Naive thymus-derived CD4-positive, alpha-beta T cell (primary cell): ENCODE measurements at regions not wholly inside any gene's neighbourhood (a gene's known extent, or its start where the extent isn't known, plus 50 kb on each side); places are given as distances from the start of the nearest gene placed in this dataset.

Source experiments
- ATAC-seq: fragments of 150-1000 bp; cut with Tn5 transposase; 2 replicates; pipeline ENCODE4 v1.10.0; 2021; ENCODE audit warnings: mild to moderate bottlenecking, moderate library complexity
- CTCF ChIA-PET: fragments of 350-600 bp; sonication (Branson Sonifier 250); formaldehyde crosslinking; loops from one replicate; lab custom pipeline; 2021; ENCODE audit warnings: antibody characterized with exemption; lab: Charles Lee
- POLR2A ChIA-PET: fragments of 350-600 bp; sonication (Branson Sonifier 250); formaldehyde crosslinking; loops from one replicate; lab custom pipeline; 2021; ENCODE audit warnings: antibody characterized with exemption, inconsistent platforms; lab: Charles Lee
- DNase-seq, 9 donors: peaks; one replicate each; pipeline versions ENCODE4 v3.0.0 to v3.0.0-alpha.2; 2020 to 2022; ENCODE audit warnings: mixed read lengths in 1 of 9
- H3K27ac ChIP-seq: one replicate; pipeline ENCODE4 v1.7.0; 2013; ENCODE audit warnings: mild to moderate bottlenecking, low read depth, low read length, moderate library complexity
- H3K27me3 ChIP-seq, 2 donors: one replicate each; pipeline ENCODE4 v1.7.0; 2013; ENCODE audit warnings: low read length in 2 of 2, mild to moderate bottlenecking in 2 of 2, moderate library complexity in 2 of 2; ENCODE audit not compliant: control insufficient read depth in 2 of 2, insufficient read depth in 2 of 2
- H3K36me3 ChIP-seq, 3 experiments: 1 replicate in 2 of 3; 2 replicates in 1 of 3; pipeline ENCODE4 v1.7.0; 2013; ENCODE audit warnings: low read length in 3 of 3, mild to moderate bottlenecking in 3 of 3, moderate library complexity in 1 of 3; ENCODE audit not compliant: insufficient read depth in 3 of 3, control insufficient read depth in 2 of 3
- H3K4me1 ChIP-seq, 2 donors: one replicate each; pipeline ENCODE4 v1.7.0; 2013; ENCODE audit warnings: low read length in 2 of 2, mild to moderate bottlenecking in 2 of 2, moderate library complexity in 1 of 2; ENCODE audit not compliant: control insufficient read depth in 2 of 2, insufficient read depth in 2 of 2
- H3K4me3 ChIP-seq: 2 replicates; pipeline ENCODE4 v1.7.0; 2013; ENCODE audit warnings: mild to moderate bottlenecking, low read length
- H3K9me3 ChIP-seq, 3 experiments: 1 replicate in 2 of 3; 2 replicates in 1 of 3; pipeline ENCODE4 v1.7.0; 2013; ENCODE audit warnings: low read length in 3 of 3; ENCODE audit not compliant: control insufficient read depth in 2 of 3
- H3K27ac Mint-ChIP-seq, 9 donors: one replicate each; pipeline ENCODE4 v1.8.0; 2020 to 2022; ENCODE audit warnings: mixed read lengths in 9 of 9, mild to moderate bottlenecking in 8 of 9, moderate library complexity in 5 of 9, inconsistent platforms in 2 of 9
- H3K27me3 Mint-ChIP-seq, 5 donors: one replicate each; pipeline ENCODE4 v1.8.0; 2021 to 2022; ENCODE audit warnings: mixed read lengths in 5 of 5, mild to moderate bottlenecking in 1 of 5
- H3K36me3 Mint-ChIP-seq, 5 donors: one replicate each; pipeline ENCODE4 v1.8.0; 2020 to 2022; ENCODE audit warnings: mixed read lengths in 5 of 5, mild to moderate bottlenecking in 3 of 5, inconsistent platforms in 1 of 5
- H3K4me1 Mint-ChIP-seq, 7 donors: one replicate each; pipeline ENCODE4 v1.8.0; 2020 to 2022; ENCODE audit warnings: mixed read lengths in 7 of 7, mild to moderate bottlenecking in 3 of 7, inconsistent platforms in 1 of 7
- H3K4me3 Mint-ChIP-seq, 10 donors: one replicate each; pipeline ENCODE4 v1.8.0; 2020 to 2022; ENCODE audit warnings: mild to moderate bottlenecking in 10 of 10, mixed read lengths in 10 of 10, moderate library complexity in 6 of 10, inconsistent platforms in 2 of 10
- H3K9me3 Mint-ChIP-seq, 11 donors: one replicate each; pipeline ENCODE4 v1.8.0; 2020 to 2022; ENCODE audit warnings: mixed read lengths in 11 of 11, mild to moderate bottlenecking in 4 of 11, inconsistent platforms in 1 of 11, moderate library complexity in 1 of 11
- intact Hi-C, 2 donors: fragments of 100-400 bp; cut with micrococcal nuclease; formaldehyde crosslinking; loops; one replicate each; pipeline ENCODE4 v1.15.1; 2023

DNA sequence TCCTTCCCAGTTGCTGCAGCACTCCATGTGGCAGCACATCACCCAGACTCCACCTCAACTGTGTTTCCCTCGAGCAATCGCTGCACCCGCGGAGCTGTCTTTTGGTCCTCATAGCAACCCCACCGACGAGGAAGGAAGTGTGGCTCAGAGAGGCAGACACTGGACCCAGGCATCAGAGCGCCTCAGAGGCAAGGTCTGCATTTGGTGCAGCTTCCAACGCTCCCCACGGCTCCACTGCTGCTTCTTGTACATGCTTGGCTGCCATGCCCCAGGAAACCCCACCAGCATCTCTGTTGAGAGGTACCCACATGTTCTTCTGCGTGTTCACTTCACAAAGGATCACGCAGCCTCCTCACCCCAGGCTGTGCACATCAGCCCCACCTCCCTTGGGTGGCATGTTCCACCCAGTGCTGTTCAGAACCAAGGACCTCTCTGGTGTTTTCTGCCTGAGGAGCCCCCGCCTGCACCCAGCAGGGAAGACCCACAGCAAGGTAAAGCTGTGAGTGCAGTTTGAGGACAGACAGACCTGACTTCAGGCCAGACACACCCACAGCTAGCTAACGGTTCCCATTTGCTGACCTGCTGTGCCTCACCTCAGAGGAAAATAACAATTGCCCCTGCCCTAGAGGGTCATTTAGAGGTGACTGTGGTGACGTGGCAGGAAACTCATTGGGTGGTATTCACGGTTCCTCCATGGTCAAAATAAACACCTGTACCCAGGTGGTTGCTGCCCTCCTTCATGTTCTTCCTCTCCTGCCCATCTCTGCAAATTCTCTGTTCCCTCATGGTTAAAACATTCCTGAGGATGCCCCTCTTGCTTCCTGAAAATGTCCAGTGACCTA is 326.3 kb upstream of the MYT1L start:
- Mint-ChIP-seq H3K9me3 (peaks cover 0 to 28% (median 6%) of the 10 kb centered on the region in 11 donors), H3K27ac (peak overlapping the region in 6 of 9 donors; percentile 59 to 90 (median 72)), H3K27me3 (peaks cover 0 to 10% (median 0%) of the 10 kb centered on the region in 5 donors), H3K4me3 (peak overlapping the region in 4 of 10 donors; percentile 12 to 53 (median 32)), H3K36me3 (peaks cover 0 to 13% (median 8%) of the 10 kb centered on the region in 5 donors), H3K4me1 (peaks cover 0 to 19% (median 14%) of the 10 kb centered on the region in 7 donors)
- Histone ChIP-seq H3K4me1 (peaks cover 0 to 7% of the 10 kb centered on the region in 2 donors), H3K9me3 (peaks cover 0 to 6% (median 0%) of the 10 kb centered on the region in 3 experiments), H3K27me3 (no peaks in the 10 kb centered on the region), H3K4me3 (no peak overlapping the region), H3K36me3 (no peaks in the 10 kb centered on the region), H3K27ac (no peak overlapping the region)
- ChIA-PET CTCF (interaction anchor here (0.7 kb wide), 2 partner anchors 458 to 595 kb away, joined by 3 to 4 read pairs; no protein-coding TSS in a partner anchor), POLR2A (interaction anchor here (0.6 to 1.3 kb wide), 2 partner anchors 19 to 43 kb away, joined by 3 to 4 read pairs; no protein-coding TSS in a partner anchor)
- intact Hi-C loops: no loop called here
- DNase-seq (peak in 4 of 9 donors; percentile 4 to 13 (median 10)), ATAC-seq (no peak)

DNA sequence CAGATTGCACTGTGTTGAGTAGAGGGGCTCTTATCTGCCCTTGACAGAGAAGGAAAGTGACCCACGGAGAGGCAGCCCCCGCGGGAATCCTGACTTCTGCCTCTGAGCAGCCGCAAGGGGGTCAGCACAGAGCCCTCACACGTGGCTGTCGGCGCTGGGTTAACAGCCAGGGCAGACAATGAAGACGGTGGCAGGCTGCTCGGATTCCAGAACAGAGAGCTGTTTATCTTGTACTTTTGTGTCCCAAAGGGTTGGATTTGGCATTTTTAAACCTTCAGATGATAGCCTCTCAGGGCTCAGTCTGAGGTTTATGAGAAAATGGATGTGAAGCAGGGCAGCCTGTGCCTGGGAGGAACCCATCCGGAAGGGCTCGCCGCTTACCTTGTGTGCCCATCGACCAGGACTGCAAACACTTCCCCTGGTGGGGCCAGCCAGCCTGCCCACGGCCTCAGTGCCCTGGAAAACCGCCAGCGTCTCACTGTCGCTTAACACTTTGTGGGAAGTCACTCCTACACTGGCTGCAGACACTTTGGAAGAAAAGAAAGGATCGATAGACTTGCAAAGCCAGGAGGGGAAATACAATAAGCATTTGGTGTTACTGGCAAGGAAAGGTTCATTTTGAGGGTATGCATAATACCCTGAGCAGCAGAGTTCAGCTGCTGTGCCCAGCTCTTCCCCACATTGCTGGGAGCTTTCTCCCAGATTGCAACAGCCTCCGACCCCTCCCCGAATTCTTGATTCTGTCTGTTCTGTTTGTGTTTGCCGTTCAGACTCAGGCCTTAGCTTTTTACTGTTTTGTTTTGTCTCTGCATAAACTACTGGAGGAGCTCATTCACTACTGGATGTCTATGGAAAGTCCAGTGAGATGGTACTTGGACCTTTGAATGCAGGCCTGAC is 325.3 kb upstream of the MYT1L start:
- peaks cover 0 to 13% (median 8%) of the 10 kb centered on the region in 5 donors for H3K36me3 Mint-ChIP-seq
- Histone ChIP-seq H3K4me3 (no peak overlapping the region), H3K4me1 (peaks cover 0 to 7% of the 10 kb centered on the region in 2 donors), H3K27ac (no peak overlapping the region), H3K9me3 (peaks cover 0 to 6% (median 0%) of the 10 kb centered on the region in 3 experiments), H3K36me3 (no peaks in the 10 kb centered on the region), H3K27me3 (no peaks in the 10 kb centered on the region)
- intact Hi-C loops: no loop called here
- H3K27me3 Mint-ChIP-seq: peaks cover 0 to 10% (median 0%) of the 10 kb centered on the region in 5 donors
- peaks cover 0 to 28% (median 6%) of the 10 kb centered on the region in 11 donors for H3K9me3 Mint-ChIP-seq
- peak overlapping the region in 2 of 10 donors; percentile 19 to 33 for H3K4me3 Mint-ChIP-seq
- peak overlapping the region in 3 of 9 donors; percentile 71 to 90 (median 73) for H3K27ac Mint-ChIP-seq
- ChIA-PET POLR2A (interaction anchor here (0.6 to 2.0 kb wide), 3 partner anchors 10 to 42 kb away, joined by 3 to 6 read pairs (median 4); no protein-coding TSS in a partner anchor), CTCF (interaction anchor here (0.7 kb wide), 1 partner anchor 594 kb away, joined by 3 read pairs; no protein-coding TSS in a partner anchor)
- ATAC-seq (no peak), DNase-seq (no peak)
- H3K4me1 Mint-ChIP-seq: peaks cover 0 to 20% (median 16%) of the 10 kb centered on the region in 7 donors

DNA sequence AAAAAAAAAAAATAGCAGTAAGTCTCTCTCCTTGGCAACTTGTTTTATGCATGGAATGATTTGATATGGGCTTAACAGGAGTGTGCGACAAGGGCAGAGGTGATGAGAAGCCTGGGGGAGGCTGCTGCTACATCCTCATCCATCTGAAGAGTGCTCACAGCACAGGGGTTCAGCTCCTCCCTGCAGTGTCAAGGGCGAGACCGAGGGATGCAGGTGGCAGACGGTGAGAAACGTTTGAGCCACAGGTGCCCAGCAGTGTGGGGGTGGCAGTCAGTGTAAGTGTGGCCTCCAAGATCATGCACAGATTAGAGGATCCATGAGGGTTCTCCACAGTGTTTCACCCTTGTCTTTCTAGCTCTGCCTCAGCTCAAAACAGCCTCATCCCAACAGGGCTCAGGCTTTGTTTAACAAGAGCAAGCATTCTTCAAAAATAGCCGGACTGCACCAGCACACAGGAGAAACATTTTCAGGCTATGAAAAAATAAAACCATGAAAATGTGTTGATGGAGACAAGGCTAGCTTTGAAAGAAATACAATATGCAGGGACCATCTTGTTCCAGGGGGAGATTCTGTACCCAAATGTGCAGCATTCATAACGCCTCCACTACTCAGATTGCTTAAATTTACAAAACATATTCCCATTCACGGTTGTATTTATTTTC is 324.5 kb upstream of the MYT1L start:
- Histone ChIP-seq H3K36me3 (no peaks in the 10 kb centered on the region), H3K27me3 (no peaks in the 10 kb centered on the region), H3K27ac (no peak overlapping the region), H3K4me3 (no peak overlapping the region), H3K4me1 (peaks cover 0 to 7% of the 10 kb centered on the region in 2 donors), H3K9me3 (peaks cover 0 to 6% (median 0%) of the 10 kb centered on the region in 3 experiments)
- Mint-ChIP-seq H3K9me3 (peaks cover 0 to 26% (median 6%) of the 10 kb centered on the region in 11 donors), H3K27me3 (peaks cover 0 to 10% (median 0%) of the 10 kb centered on the region in 5 donors), H3K4me1 (peaks cover 0 to 23% (median 19%) of the 10 kb centered on the region in 7 donors), H3K27ac (peak overlapping the region in 1 of 9 donors; percentile 57), H3K36me3 (peaks cover 0 to 13% (median 8%) of the 10 kb centered on the region in 5 donors), H3K4me3 (no peak overlapping the region)
- ChIA-PET POLR2A (interaction anchor here (2.0 kb wide), 1 partner anchor 9 kb away, joined by 6 read pairs; no protein-coding TSS in a partner anchor), CTCF (no interaction called here)
- no peak for DNase-seq
- intact Hi-C loops: no loop called here
- ATAC-seq: no peak

- intact Hi-C loops: no loop called here
- Mint-ChIP-seq H3K4me1 (peaks cover 0 to 32% (median 19%) of the 10 kb centered on the region in 7 donors), H3K4me3 (no peak overlapping the region), H3K27ac (no peak overlapping the region), H3K9me3 (peaks cover 0 to 5% (median 2%) of the 10 kb centered on the region in 11 donors), H3K36me3 (peaks cover 0 to 3% (median under 1%) of the 10 kb centered on the region in 5 donors), H3K27me3 (peaks cover 0 to 10% (median 0%) of the 10 kb centered on the region in 5 donors)
- ATAC-seq (no peak), DNase-seq (no peak)
- H3K27me3 ChIP-seq: no peaks in the 10 kb centered on the region
- H3K27ac ChIP-seq: no peak overlapping the region
- peaks cover 0 to 7% of the 10 kb centered on the region in 2 donors for H3K4me1 ChIP-seq
- H3K4me3 ChIP-seq: no peak overlapping the region
- ChIA-PET POLR2A (interaction anchor here (0.7 kb wide), 1 partner anchor 14 kb away, joined by 3 read pairs; no protein-coding TSS in a partner anchor), CTCF (no interaction called here)
- H3K9me3 ChIP-seq: no peaks in the 10 kb centered on the region
- no peaks in the 10 kb centered on the region for H3K36me3 ChIP-seq
Measured at GRCh38 chr2:2653231-2653630, 322.2 kb upstream of the MYT1L start.

- no peak for DNase-seq
- Histone ChIP-seq H3K9me3 (no peaks in the 10 kb centered on the region), H3K36me3 (no peaks in the 10 kb centered on the region), H3K4me1 (peaks cover 0 to 8% of the 10 kb centered on the region in 2 donors), H3K27me3 (no peaks in the 10 kb centered on the region), H3K27ac (no peak overlapping the region), H3K4me3 (no peak overlapping the region)
- H3K27ac Mint-ChIP-seq: peak overlapping the region in 1 of 9 donors; percentile 60
- ChIA-PET CTCF (no interaction called here), POLR2A (no interaction called here)
- H3K4me1 Mint-ChIP-seq: peaks cover 14 to 42% (median 28%) of the 10 kb centered on the region in 7 donors
- H3K27me3 Mint-ChIP-seq: peaks cover 0 to 7% (median 0%) of the 10 kb centered on the region in 5 donors
- peaks cover 0 to 2% (median 0%) of the 10 kb centered on the region in 11 donors for H3K9me3 Mint-ChIP-seq
- no peaks in the 10 kb centered on the region for H3K36me3 Mint-ChIP-seq
- intact Hi-C loops: no loop called here
- ATAC-seq: no peak
- no peak overlapping the region for H3K4me3 Mint-ChIP-seq
Measured at GRCh38 chr2:2650608-2651375, 319.7 kb upstream of the MYT1L start.
